ENCODE measurements at regions not wholly inside any gene's neighbourhood (a gene's known extent, or its start where the extent isn't known, plus 50 kb on each side); places are given as distances from the start of the nearest gene placed in this dataset.

- no peaks in the 10 kb centered on the region for H3K9me3 ChIP-seq (replicated peaks; ENCODE audit: control insufficient read depth, insufficient read depth, low read length)
- no peaks in the 10 kb centered on the region for H4K20me1 ChIP-seq (ENCODE audit: control insufficient read depth, insufficient read depth)
- H2AFZ ChIP-seq (ENCODE audit: control insufficient read depth, low read depth, low read length) = no peak overlapping the region
- FAIRE-seq (no peak), ATAC-seq (peak; percentile 33), DNase-seq (ENCODE audit: low read depth, low spot score) (no peak)
- in situ Hi-C loops (cut with MboI) (no loop called here), intact Hi-C loops (cut with micrococcal nuclease; ENCODE audit: unreplicated experiment) (no loop called here)
- 0% methylated on average over 2 of the region's 2 CpGs for WGBS (ENCODE audit: insufficient coverage, insufficient replicate concordance, low lambda C conversion rate, missing lambda C conversion rate)
- CTCF ChIA-PET = no interaction called here
- 0 out of 2 replicates have a peak overlapping the region, but pooled peaks have one; percentile 17 for H3K4me3 ChIP-seq
- peaks cover 7% of the 10 kb centered on the region for H3K4me1 ChIP-seq (ENCODE audit: control insufficient read depth, insufficient read depth, low read length)
- SMC1A ChIA-PET (ENCODE audit: uncharacterized antibody, unreplicated experiment) = no interaction called here
- no peaks in the 10 kb centered on the region for H3K27me3 ChIP-seq (replicated peaks in 1 of 2; ENCODE audit: control insufficient read depth in 2 of 2, insufficient read depth in 2 of 2, low read length in 1 of 2)
- no TSS peak for BruUV-seq (replicated peaks)
- no peaks in the 10 kb centered on the region for H3K79me2 ChIP-seq (ENCODE audit: control insufficient read depth, insufficient read depth, low read length)
- TF ChIP-seq CBFB (IDR thresholded peaks at IDR 0.05; ENCODE audit: low read depth) = no peak
- TF ChIP-seq MEF2A (IDR thresholded peaks at IDR 0.05; ENCODE audit: insufficient read depth, low read depth, low read length) = 0 out of 2 replicates have a peak, but pooled peaks have one; percentile 56
- RAD21 ChIA-PET (ENCODE audit: unreplicated experiment) = no interaction called here
- POLR2A ChIA-PET = no interaction called here
- H3K27ac ChIP-seq (ENCODE audit: control insufficient read depth, insufficient read depth) = no peak overlapping the region; the same call in 1 of the 2 replicates
- H3K9ac ChIP-seq (ENCODE audit: control insufficient read depth, insufficient read depth, low read length) = no peak overlapping the region
- H3K4me2 ChIP-seq (ENCODE audit: control insufficient read depth, insufficient read depth) = peak overlapping the region; percentile 11; the same call in 1 of the 2 replicates
- no peaks in the 10 kb centered on the region for H3K36me3 ChIP-seq (ENCODE audit: control insufficient read depth in 2 of 2, insufficient read depth in 2 of 2, low read length in 1 of 2)
Observed at GRCh38 chr6:28008053-28008452, 51.0 kb downstream of the OR2B6 start.

- Histone ChIP-seq H3K9me3 (replicated peaks; ENCODE audit: control insufficient read depth, insufficient read depth, low read length) (no peaks in the 10 kb centered on the region), H3K4me2 (ENCODE audit: control insufficient read depth, insufficient read depth) (no peak overlapping the region), H3K27ac (ENCODE audit: control insufficient read depth, insufficient read depth) (no peak overlapping the region), H4K20me1 (ENCODE audit: control insufficient read depth, insufficient read depth) (no peaks in the 10 kb centered on the region), H3K4me1 (ENCODE audit: control insufficient read depth, insufficient read depth, low read length) (peaks cover 7% of the 10 kb centered on the region), H3K36me3 (ENCODE audit: control insufficient read depth in 2 of 2, insufficient read depth in 2 of 2, low read length in 1 of 2) (no peaks in the 10 kb centered on the region), H2AFZ (ENCODE audit: control insufficient read depth, low read depth, low read length) (no peak overlapping the region), H3K4me3 (no peak overlapping the region), H3K27me3 (replicated peaks in 1 of 2; ENCODE audit: control insufficient read depth in 2 of 2, insufficient read depth in 2 of 2, low read length in 1 of 2) (no peaks in the 10 kb centered on the region), H3K9ac (ENCODE audit: control insufficient read depth, insufficient read depth, low read length) (no peak overlapping the region), H3K79me2 (ENCODE audit: control insufficient read depth, insufficient read depth, low read length) (no peaks in the 10 kb centered on the region)
- intact Hi-C loops (cut with micrococcal nuclease; ENCODE audit: unreplicated experiment) (no loop called here), in situ Hi-C loops (cut with MboI) (no loop called here)
- no TSS peak for BruUV-seq (replicated peaks)
- RAD21 ChIA-PET (ENCODE audit: unreplicated experiment) = no interaction called here
- CTCF ChIA-PET = interaction anchor here (0.6 kb wide), 1 partner anchor 11 kb away, joined by 3 read pairs; no protein-coding TSS in a partner anchor
- TF ChIP-seq SKIL (IDR thresholded peaks at IDR 0.05; ENCODE audit: low read depth, poor library complexity, severe bottlenecking) = no peak
- no peak for TF ChIP-seq MYB (IDR thresholded peaks at IDR 0.05; ENCODE audit: borderline replicate concordance, low read depth, low read length)
- TF ChIP-seq SMAD1 (IDR thresholded peaks at IDR 0.05; ENCODE audit: low read depth, partially characterized antibody) = no peak
- TF ChIP-seq CBX3 (IDR thresholded peaks at IDR 0.05; ENCODE audit: borderline replicate concordance, low read depth) = no peak
- no peak for TF ChIP-seq ZNF217 (IDR thresholded peaks at IDR 0.05)
- TF ChIP-seq MAX (IDR thresholded peaks at IDR 0.05; ENCODE audit: low read depth, low read length) = no peak
- TF ChIP-seq BACH1 (IDR thresholded peaks at IDR 0.05; ENCODE audit: borderline replicate concordance) = no peak
- no peak for TF ChIP-seq NFIC (IDR thresholded peaks at IDR 0.05; ENCODE audit: low read depth, low read length)
- TF ChIP-seq USF2 (IDR thresholded peaks at IDR 0.05; ENCODE audit: borderline replicate concordance, low read depth, low read length) = no peak
- TF ChIP-seq EZH2 (IDR thresholded peaks at IDR 0.05; ENCODE audit: borderline replicate concordance, control insufficient read depth, low read depth, low read length) = no peak
- no peak for TF ChIP-seq ZBED1 (IDR thresholded peaks at IDR 0.05; ENCODE audit: borderline replicate concordance)
- TF ChIP-seq SMAD5 (IDR thresholded peaks at IDR 0.05; ENCODE audit: low read depth) = no peak
- no peak for TF ChIP-seq CHD4 (IDR thresholded peaks at IDR 0.05)
- FAIRE-seq (no peak), ATAC-seq (no peak), DNase-seq (ENCODE audit: low read depth, low spot score) (no peak)
- SMC1A ChIA-PET (ENCODE audit: uncharacterized antibody, unreplicated experiment) = interaction anchor here (1.1 to 1.7 kb wide), 2 partner anchors 25 to 77 kb away, joined by 3 read pairs; no protein-coding TSS in a partner anchor
- POLR2A ChIA-PET = no interaction called here
- WGBS (ENCODE audit: insufficient coverage, insufficient replicate concordance, low lambda C conversion rate, missing lambda C conversion rate) = 72% methylated on average over 6 of the region's 6 CpGs
Observed at GRCh38 chr6:28010526-28010925, 53.5 kb downstream of the OR2B6 start.
